Breast epithelium (tissue), 4 donors: ENCODE measurements at regions not wholly inside any gene's neighbourhood (a gene's known extent, or its start where the extent isn't known, plus 50 kb on each side); places are given as distances from the start of the nearest gene placed in this dataset.

ENCODE experiments used
- DNase-seq, 2 donors: peaks; one replicate each; pipeline ENCODE4 v3.0.0-alpha.2; 2019; ENCODE audit warnings: low spot score in 2 of 2
- H3K27ac ChIP-seq, 2 donors: fragments of 200-600 bp; sonication (generic) in 1 of 2; one replicate each; pipeline ENCODE4 v1.5.1; 2016 to 2019; ENCODE audit warnings: mild to moderate bottlenecking in 1 of 2
- H3K27me3 ChIP-seq, 2 donors: fragments of 200-600 bp; sonication (generic) in 1 of 2; one replicate each; pipeline versions ENCODE4 v1.5.1 to v1.6.0; 2017 to 2019; ENCODE audit warnings: control low read depth in 1 of 2, mild to moderate bottlenecking in 1 of 2
- H3K36me3 ChIP-seq: fragments of 200-600 bp; one replicate; pipeline ENCODE4 v1.5.1; 2019
- H3K4me1 ChIP-seq, 2 donors: fragments of 200-600 bp; sonication (generic); one replicate each; pipeline ENCODE4 v1.5.1; 2016 to 2019; ENCODE audit warnings: control low read depth in 1 of 2
- H3K4me3 ChIP-seq, 3 donors: fragments of 200-600 bp; sonication (generic); 1 replicate in 2 of 3; 2 replicates in 1 of 3; pipeline ENCODE4 v1.5.1; 2016 to 2019; ENCODE audit warnings: mild to moderate bottlenecking in 3 of 3, moderate library complexity in 2 of 3
- H3K9me3 ChIP-seq, 2 donors: fragments of 200-600 bp; sonication (generic) in 1 of 2; one replicate each; pipeline ENCODE4 v1.5.1; 2016 to 2019; ENCODE audit warnings: control low read depth in 1 of 2
- POLR2A ChIP-seq: fragments of 450-650 bp; IDR thresholded peaks from one replicate; pipeline ENCODE4 v1.6.1; 2016; ENCODE audit warnings: antibody characterized with exemption, mild to moderate bottlenecking, moderate library complexity
- POLR2AphosphoS5 ChIP-seq, 3 donors: sonication (generic); formaldehyde crosslinking; IDR thresholded peaks; one replicate each; pipeline ENCODE4 v1.6.1; 2017; ENCODE audit warnings: antibody characterized with exemption in 3 of 3
- intact Hi-C: fragments of 100-400 bp; cut with DNase I; formaldehyde crosslinking; loops from one replicate; pipeline ENCODE4 v1.15.1; 2023; ENCODE audit warnings: low total_unique reads
- TF ChIP-seq, protein P1 (sequence below), 3 donors: fragments of 450-650 bp; IDR thresholded peaks; one replicate each; pipeline ENCODE4 v1.5.1; 2016 to 2017; ENCODE audit warnings: antibody characterized with exemption in 3 of 3, mild to moderate bottlenecking in 3 of 3, moderate library complexity in 3 of 3

DNA sequence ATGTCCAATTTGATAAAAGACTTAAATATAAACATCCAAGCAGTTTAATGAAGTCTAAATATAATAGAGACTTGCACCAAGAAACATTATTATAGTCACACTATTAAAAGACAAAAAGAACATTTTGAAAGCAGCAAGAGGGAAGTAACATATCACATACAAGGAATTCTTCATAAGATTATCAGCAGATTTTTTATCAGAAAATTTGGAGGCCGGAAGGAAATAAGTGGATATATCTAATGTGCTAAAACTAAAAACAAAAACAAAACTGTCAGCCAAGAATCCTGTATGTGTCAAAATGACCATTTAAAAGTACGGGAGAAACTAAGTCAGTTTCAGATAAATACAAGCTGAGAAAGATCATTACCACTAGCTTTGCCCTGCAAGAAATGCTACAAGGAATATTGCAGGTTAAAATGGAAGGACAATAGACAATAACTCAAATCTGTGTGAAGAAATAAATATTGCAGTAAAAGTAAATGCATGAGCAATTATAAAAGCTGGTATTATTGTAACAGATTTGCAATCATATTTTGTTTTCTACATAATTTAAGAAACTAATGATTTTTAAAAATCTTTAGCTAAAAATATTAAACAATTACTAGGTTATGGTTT lies 1665.9 kb upstream of the PCDH20 start:
- DNase-seq: no peak
- H3K4me3 ChIP-seq: no peak overlapping the region
- no peaks in the 10 kb centered on the region for H3K36me3 ChIP-seq
- H3K9me3 ChIP-seq: peaks cover 0 to 16% of the 10 kb centered on the region in 2 donors
- H3K27me3 ChIP-seq: no peaks in the 10 kb centered on the region
- intact Hi-C loops: no loop called here
- no peaks in the 10 kb centered on the region for H3K4me1 ChIP-seq
- H3K27ac ChIP-seq: no peak overlapping the region
- TF ChIP-seq, protein P1, sequence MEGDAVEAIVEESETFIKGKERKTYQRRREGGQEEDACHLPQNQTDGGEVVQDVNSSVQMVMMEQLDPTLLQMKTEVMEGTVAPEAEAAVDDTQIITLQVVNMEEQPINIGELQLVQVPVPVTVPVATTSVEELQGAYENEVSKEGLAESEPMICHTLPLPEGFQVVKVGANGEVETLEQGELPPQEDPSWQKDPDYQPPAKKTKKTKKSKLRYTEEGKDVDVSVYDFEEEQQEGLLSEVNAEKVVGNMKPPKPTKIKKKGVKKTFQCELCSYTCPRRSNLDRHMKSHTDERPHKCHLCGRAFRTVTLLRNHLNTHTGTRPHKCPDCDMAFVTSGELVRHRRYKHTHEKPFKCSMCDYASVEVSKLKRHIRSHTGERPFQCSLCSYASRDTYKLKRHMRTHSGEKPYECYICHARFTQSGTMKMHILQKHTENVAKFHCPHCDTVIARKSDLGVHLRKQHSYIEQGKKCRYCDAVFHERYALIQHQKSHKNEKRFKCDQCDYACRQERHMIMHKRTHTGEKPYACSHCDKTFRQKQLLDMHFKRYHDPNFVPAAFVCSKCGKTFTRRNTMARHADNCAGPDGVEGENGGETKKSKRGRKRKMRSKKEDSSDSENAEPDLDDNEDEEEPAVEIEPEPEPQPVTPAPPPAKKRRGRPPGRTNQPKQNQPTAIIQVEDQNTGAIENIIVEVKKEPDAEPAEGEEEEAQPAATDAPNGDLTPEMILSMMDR (IDR thresholded peaks at IDR 0.05): no peak
- TF ChIP-seq POLR2A (no peak), POLR2AphosphoS5 (IDR thresholded peaks at IDR 0.05) (no peak)

DNA sequence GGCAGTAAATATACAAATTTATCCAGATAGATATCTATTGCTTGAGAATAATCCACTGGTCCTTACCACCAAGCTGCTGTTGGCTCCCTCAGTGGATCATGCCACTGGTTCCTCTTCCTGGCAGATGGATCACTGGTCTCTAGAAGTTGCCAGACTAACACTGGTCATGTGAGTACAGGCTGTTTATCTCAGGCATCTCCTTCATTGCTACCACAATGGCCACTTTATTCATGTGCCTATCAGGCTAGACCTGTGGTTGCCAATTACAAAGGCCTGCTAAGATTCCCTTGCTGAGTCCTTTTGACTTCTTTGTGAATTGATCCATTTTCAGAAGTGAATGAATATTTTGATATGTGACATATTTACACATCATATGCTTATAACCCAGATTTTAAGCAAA lies 1659.5 kb upstream of the PCDH20 start:
- no peak for TF ChIP-seq POLR2AphosphoS5 (IDR thresholded peaks at IDR 0.05)
- no peak for TF ChIP-seq POLR2A
- TF ChIP-seq, protein P1 (IDR thresholded peaks at IDR 0.05): no peak
- no peaks in the 10 kb centered on the region for H3K27me3 ChIP-seq
- intact Hi-C loops: no loop called here
- no peaks in the 10 kb centered on the region for H3K36me3 ChIP-seq
- H3K9me3 ChIP-seq: peaks cover 0 to 8% of the 10 kb centered on the region in 2 donors
- H3K4me1 ChIP-seq: no peaks in the 10 kb centered on the region
- H3K4me3 ChIP-seq: no peak overlapping the region
- no peak overlapping the region for H3K27ac ChIP-seq
- DNase-seq: no peak

DNA sequence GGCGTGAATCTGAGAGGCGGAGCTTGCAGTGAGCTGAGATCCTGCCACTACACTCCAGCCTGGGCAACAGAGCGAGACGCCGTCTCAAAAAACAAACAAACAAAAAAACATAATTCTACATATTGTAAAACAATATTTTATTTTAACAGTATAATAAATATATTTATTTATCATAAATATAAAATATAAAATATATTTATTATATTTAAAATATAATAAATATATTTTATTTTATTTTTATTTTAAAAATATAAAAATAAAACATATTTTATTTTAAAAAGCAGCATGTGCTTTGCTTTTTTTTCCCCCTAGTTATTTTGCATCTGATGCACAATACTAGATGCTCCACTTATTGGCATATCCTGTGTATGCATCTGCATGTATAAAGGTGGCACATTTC lies 1634.6 kb upstream of the PCDH20 start:
- Histone ChIP-seq H3K4me1 (no peaks in the 10 kb centered on the region), H3K4me3 (no peak overlapping the region), H3K9me3 (no peaks in the 10 kb centered on the region), H3K27me3 (no peaks in the 10 kb centered on the region), H3K36me3 (no peaks in the 10 kb centered on the region), H3K27ac (no peak overlapping the region)
- intact Hi-C loops: no loop called here
- DNase-seq: no peak
- TF ChIP-seq POLR2A (no peak), POLR2AphosphoS5 (IDR thresholded peaks at IDR 0.05) (no peak)
- TF ChIP-seq, protein P1 (IDR thresholded peaks at IDR 0.05): no peak

DNA sequence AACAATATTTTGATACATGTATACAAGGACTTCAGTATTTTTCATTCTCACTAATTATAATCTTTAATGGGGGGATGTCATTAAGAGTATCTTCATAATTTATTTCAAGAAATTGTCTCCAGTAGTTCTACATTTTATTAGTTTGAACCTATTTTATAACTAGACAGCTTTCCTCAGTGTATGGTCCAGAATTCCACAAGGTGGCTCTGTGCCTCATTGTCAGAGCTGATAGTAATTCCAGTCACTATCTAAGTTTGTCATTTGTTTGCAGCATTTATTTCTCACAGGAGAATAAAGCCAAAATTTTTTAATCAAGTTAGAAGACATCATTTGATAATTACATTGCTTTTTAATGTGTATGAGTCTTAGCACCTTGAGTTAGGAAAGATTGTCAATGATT lies 1633.0 kb upstream of the PCDH20 start:
- H3K36me3 ChIP-seq: no peaks in the 10 kb centered on the region
- H3K27ac ChIP-seq: no peak overlapping the region
- no peak overlapping the region for H3K4me3 ChIP-seq
- no peak for DNase-seq
- no peaks in the 10 kb centered on the region for H3K4me1 ChIP-seq
- H3K27me3 ChIP-seq: no peaks in the 10 kb centered on the region
- no peaks in the 10 kb centered on the region for H3K9me3 ChIP-seq
- intact Hi-C loops: no loop called here
- no peak for TF ChIP-seq POLR2AphosphoS5 (IDR thresholded peaks at IDR 0.05)
- TF ChIP-seq POLR2A: no peak
- TF ChIP-seq, protein P1 (IDR thresholded peaks at IDR 0.05): no peak

DNA sequence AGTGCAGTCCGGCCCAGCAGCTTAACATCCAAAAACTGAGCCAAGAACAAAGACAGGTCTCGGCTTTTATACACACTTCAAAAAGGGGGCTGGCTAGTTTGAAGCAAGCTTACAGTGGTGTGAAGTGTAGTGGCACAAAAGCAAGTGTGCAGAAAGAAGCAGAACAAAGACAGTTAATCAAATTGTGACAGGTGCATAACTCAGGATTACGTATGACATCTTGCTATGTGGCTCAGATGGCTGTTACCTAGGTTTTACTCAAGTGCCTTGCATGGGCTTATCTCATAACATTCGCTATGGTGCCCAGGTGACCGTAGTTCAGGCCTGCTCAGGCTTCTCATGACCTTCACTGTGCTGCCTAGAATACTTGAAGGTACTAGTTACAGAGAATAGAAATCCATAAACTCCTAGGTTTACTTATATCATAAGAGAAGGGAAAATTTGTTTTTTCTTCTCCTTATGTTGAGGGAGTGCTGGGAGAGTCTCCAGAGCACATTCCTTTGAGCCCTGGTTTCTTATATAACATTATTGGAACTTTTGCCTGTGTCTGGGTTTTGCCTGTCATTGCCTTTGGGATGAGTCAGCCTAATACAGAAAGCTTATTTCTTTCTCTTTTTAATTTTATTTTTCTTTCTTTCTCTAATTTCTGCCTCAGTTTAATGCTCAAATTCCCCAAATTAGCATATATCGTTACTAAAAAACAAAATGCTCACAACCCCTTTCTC lies 1629.1 kb upstream of the PCDH20 start:
- no peaks in the 10 kb centered on the region for H3K27me3 ChIP-seq
- H3K4me3 ChIP-seq: no peak overlapping the region
- H3K9me3 ChIP-seq: no peaks in the 10 kb centered on the region
- intact Hi-C loops: no loop called here
- no peaks in the 10 kb centered on the region for H3K36me3 ChIP-seq
- DNase-seq: no peak
- no peaks in the 10 kb centered on the region for H3K4me1 ChIP-seq
- H3K27ac ChIP-seq: no peak overlapping the region
- TF ChIP-seq, protein P1 (IDR thresholded peaks at IDR 0.05): no peak
- TF ChIP-seq POLR2AphosphoS5 (IDR thresholded peaks at IDR 0.05): no peak
- TF ChIP-seq POLR2A: no peak
